HG03354 (cell line): ENCODE measurements at regions not wholly inside any gene's neighbourhood (a gene's known extent, or its start where the extent isn't known, plus 50 kb on each side); places are given as distances from the start of the nearest gene placed in this dataset.
"Not testable (repeated sequence)": the region's sequence is repeated elsewhere in the genome, so short reads cannot be mapped to it uniquely, and the experiment has no call there.

Experiments
- ATAC-seq: cut with Tn5 transposase; IDR thresholded peaks from one replicate; pipeline ENCODE4 v1.9.1; 2021; ENCODE audit warnings: mild to moderate bottlenecking; ENCODE audit not compliant: unreplicated experiment, poor library complexity, severe bottlenecking

DNA sequence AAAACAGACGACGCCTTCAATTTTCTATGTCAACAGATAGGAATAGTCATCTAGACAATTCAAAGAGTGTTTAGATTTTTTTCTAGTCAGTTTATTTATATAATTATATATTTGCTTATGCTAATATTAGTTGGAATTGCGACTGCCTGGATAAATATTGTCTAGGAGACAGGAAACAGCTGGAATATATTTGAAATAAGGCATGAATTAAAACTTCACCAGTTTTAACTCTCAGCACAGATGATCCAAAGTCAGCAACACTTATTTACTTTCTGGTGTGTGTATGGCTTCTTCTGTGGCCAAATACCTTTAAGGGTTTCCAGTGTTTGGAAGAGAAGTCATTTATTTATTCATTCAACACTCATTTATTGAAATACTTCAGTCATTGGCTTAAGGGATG is 1215.4 kb upstream of the USP15 start:
- no peak for ATAC-seq

- ATAC-seq, result no peak
Observed at GRCh38 chr12:61070640-61071414, 1189.4 kb upstream of the USP15 start.

- no peak for ATAC-seq
Observed at GRCh38 chr12:61072717-61073116, 1187.5 kb upstream of the USP15 start.

DNA sequence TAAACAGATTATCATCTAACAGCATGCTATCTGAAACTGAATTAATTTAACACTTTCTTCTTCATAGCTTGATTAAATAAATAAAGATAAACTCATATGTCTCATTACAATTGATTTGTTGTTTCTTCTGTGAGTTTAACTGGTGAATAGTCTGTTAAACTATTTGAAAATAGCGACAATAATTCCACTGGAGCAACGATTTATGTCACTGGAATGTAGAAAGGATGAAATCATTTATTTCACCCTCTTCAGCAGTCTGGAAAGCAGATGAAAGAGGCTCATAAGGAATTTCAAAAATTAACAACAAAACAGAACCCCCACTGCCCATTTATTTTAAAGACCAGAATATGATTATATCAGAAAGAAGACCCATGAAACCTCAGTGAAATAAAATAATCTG is 1165.1 kb upstream of the USP15 start:
- ATAC-seq, result no peak

GRCh38 chr12:61098031-61098580 is 1162.1 kb upstream of the USP15 start:
- ATAC-seq, result no peak

DNA sequence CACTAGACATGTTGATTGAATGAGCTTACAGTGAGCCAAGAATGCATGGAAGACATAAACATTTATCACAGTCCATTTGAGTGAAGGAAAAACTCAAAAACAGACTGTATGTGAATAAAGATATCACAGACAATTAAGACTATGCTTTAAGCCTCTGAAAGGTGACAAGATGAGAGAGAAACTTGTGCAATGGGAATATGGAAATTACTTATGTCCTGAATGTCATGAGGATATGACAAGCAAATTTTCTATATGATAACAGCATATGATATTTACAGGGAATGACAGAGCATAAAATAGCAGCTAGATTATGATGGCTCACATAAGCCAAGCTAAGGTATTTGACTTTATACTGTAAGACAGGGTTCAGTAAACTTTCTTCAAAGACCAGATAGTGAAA is 1153.1 kb upstream of the USP15 start:
- no peak for ATAC-seq

DNA sequence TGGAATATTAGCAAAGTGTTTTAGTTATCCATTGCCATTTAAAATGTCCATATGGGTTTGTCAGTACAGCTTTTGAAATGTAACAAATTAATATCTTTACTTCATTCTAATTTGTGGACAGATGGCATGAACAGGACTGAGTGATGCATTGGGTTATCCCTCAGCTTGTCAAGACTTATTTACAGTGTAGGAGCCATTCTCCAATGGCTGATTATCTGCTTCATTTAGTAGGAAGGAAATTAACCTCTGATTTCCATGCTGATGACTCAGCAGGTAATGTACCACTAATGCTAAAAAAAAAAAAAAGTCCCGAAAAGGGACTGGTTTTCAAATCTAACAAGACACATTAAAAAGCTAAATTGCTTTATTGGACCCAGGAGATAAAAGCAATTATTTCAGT is 1149.0 kb upstream of the USP15 start:
- ATAC-seq, result no peak

DNA sequence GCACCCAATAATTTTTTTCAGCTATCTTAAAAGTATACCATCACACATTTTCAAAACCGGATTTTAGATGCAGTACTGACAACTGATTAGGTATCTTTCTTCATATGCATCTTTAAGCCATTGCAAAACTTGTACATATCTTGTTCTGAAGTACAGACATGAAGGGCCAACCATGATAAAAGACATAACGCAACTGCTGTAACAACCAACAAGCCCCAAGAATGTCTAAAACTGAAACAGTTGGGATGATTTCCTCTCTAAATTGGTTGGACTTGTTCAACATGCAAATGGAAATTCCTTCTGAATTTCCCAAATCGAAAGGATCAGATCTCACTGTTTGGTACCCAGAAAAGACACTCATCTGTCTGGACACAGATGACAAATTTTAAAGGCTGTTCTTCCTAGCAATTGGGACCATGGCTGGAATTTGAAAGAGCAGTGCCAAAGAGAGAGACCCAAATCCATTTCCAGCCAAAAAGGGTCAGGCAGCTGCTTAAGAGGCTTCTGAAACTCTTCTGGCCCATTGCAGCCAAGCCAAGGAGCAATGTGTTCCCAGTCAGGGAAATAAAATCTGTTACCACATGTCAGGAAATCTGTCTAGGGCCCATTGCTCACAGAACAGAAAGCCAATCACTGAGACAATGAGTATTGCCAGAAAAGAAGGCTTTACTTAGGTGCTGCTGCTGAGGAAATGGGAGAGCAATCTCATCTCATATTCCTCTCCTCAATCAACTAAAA is 1122.4 kb upstream of the USP15 start:
- ATAC-seq, result no peak

GRCh38 chr12:61138415-61138759 is 1121.8 kb upstream of the USP15 start:
- no peak for ATAC-seq

- ATAC-seq, result no peak
Observed at GRCh38 chr12:61161961-61162360, 1098.2 kb upstream of the USP15 start.

DNA sequence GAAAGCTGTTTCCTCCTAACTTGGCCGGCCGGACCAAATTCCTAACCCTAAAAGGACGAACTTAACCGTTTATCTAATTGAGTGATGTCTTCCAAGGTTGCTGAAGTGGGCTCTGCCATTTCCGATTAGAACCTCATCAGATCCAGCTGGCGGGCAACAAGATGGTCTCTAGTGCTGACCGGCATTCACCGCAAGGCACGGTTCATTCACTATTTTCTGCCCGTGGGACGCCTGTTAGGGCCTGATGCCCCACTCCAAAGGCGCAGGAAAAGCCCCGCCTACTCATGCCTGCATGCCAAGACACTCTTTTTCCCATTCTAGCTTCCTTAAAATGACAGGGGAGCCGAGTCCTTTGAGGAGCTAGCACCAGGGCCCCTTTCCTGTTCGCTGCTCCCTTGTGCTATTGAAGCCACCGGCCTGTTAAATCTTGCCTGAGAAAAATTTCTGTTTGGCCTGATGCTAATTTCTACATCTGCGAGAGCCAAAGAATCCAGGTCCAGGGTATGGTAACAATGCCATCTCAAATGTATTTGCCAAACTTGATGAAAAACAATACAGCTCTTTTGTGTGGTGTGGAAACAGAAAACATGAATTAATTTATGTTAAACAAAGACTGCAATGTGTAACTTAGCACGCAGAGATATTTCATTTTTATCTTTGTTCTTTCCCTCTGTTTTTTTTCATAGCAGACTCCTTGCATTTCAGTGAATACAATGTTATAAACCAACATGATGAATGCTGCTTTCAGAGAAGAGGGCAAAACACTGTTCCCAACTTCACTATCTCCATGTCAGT is 1071.2 kb upstream of the USP15 start:
- no peak for ATAC-seq

- ATAC-seq, result no peak
Observed at GRCh38 chr12:61213646-61214045, 1046.6 kb upstream of the USP15 start.

DNA sequence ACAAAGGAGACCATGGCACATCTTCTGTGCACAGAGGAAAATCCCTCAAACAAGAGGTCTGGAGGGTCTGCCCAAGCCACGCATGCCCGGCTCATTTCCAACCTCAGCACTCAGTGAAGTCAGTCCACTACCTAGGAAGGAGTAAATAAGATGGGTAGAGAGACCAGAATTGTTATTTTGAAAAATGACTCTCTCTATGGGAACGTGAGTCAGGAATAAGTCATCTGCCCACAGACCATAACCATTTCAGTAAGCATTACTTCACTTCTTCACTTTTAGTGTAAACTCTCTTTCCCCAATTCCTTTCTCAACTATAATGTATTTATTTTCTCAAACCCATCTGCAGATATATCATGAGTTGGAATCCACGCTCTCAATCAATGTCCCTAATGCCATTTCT is 1039.9 kb upstream of the USP15 start:
- no peak for ATAC-seq

GRCh38 chr12:61232040-61232439 is 1028.2 kb upstream of the USP15 start:
- no peak for ATAC-seq

DNA sequence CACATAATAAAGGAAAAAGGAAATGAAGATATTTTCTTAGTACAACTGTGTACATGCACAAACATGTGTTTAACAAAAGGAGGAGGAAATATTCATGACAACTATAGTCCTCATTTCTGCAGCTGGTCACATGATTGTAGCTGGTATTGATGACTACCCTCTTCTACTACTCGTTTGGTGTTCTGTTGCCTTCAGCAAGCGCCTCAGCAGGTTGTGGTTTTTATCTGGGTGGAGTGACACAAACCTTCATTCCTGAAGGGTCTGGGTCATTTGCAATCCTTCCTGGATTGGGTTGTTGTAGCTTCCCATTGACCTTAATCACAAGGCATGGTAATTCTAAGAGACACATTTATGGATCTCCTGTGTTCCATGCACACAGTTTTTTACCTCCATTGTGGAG is 1009.9 kb upstream of the USP15 start:
- ATAC-seq, result no peak

DNA sequence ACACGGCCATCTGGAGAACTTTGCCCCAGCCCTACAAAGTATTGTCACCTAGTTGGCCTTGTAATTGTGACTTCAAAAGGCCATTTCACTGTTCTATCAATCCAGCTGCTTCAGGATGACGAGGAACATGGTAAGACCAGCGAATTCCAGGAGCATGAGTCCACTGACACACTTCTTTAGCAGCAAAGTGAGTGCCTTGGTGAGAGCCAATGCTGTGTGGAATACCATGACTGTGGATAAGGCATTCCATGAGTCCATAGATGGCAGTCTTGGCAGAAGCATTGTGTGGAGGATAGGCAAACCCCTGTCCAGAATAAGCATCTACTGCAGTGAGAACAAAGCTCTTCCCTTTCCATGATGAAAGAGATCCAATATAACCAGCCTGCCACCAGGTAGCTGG is 1009.1 kb upstream of the USP15 start:
- ATAC-seq, result no peak

DNA sequence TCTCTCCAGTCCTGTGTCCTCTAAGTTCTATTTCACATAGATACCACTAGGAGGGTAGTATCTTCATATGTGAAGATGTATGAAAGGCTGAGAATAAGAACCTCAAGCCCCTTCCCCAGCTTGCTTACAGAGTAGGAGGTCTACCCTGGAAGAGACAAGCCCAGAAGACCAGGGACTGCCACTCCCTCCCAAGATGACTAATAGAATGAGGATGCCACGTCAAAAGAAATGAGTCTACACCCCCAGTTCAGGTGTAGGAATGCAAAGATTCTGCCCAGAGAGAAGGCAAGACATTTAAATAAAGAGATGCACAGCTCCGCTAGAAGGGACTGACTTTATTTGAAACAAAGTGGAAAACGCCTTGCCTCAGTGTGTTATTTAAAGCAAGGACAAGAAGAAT is 1006.0 kb upstream of the USP15 start:
- ATAC-seq, result no peak

DNA sequence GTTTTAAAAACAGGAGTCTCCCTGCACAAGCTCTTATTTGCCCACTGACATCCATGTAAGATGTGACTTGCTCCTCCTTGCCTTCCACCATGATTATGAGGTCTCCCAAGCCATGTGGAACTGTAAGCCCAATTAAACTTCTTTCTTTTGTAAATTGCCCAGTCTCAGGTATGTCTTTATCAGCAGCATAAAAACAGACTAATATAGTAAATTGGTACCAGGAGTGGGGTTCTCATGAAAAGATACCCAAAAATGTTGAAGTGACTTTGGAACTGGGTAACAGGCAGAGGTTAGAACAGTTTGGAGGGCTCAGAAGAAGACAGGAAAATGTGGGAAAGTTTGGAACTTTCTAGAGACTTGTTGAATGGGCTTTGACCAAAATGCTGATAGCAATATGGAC is 995.9 kb upstream of the USP15 start:
- ATAC-seq, result not testable (repeated sequence)

DNA sequence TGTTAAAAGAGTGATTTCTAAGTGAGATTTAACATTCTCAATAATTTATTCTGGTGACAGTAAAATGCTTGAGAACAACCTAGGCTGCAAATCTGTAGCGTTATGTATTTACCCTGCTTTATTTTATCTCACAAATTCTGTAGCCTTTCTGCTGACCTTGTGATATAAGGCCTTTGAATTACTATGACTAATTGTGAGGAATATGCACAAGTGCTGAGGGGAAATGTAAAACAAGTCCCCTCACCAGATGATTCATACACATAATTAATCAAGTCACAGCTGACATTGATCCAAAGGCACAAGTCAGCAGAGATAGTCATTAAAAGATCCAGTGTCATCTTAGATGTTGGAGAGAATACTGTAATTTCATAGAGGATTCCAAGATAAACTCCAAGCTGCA is 992.7 kb upstream of the USP15 start:
- ATAC-seq, result no peak

GRCh38 chr12:61272441-61272840 is 987.8 kb upstream of the USP15 start:
- no peak for ATAC-seq
